Mucosa of gallbladder (tissue), 1 donor: ENCODE measurements at regions not wholly inside any gene's neighbourhood (a gene's known extent, or its start where the extent isn't known, plus 50 kb on each side); places are given as distances from the start of the nearest gene placed in this dataset.
A peak's percentile ranks its signal among the peaks of the same experiment; 100 is the strongest.
"Not testable (repeated sequence)": the region's sequence is repeated elsewhere in the genome, so short reads cannot be mapped to it uniquely, and the experiment has no call there.

Experiments
- DNase-seq: peaks from one replicate; pipeline ENCODE4 v3.0.0-alpha.2; 2020; ENCODE audit warnings: low spot score
- donor health status: DM: no; HTN: no; CAD: no.

GRCh38 chr4:23097251-23097650, 404.5 kb downstream of the GBA3 start:
- no peak for DNase-seq

GRCh38 chr4:23091711-23092110, 399.0 kb downstream of the GBA3 start:
- DNase-seq, result no peak

- DNase-seq, result no peak
These were observed 392.5 kb downstream of the GBA3 start for GRCh38 chr4:23085249-23085568.

- DNase-seq, result no peak
These were observed 392.0 kb downstream of the GBA3 start for GRCh38 chr4:23084559-23085248.

GRCh38 chr4:23083391-23083790, 390.7 kb downstream of the GBA3 start:
- DNase-seq, result no peak

GRCh38 chr4:23080171-23080570, 387.4 kb downstream of the GBA3 start:
- DNase-seq, result not testable (repeated sequence)

- DNase-seq, result no peak
These were observed 378.3 kb downstream of the GBA3 start for GRCh38 chr4:23070848-23071570.

- no peak for DNase-seq
These were observed 376.0 kb downstream of the GBA3 start for GRCh38 chr4:23068756-23069155.

GRCh38 chr4:23068287-23068686, 375.6 kb downstream of the GBA3 start:
- DNase-seq, result no peak

GRCh38 chr4:23062188-23062587, 369.5 kb downstream of the GBA3 start:
- DNase-seq, result no peak

GRCh38 chr4:23061431-23061830, 368.7 kb downstream of the GBA3 start:
- DNase-seq, result no peak

- peak; percentile 16 for DNase-seq
These were observed 368.0 kb downstream of the GBA3 start for GRCh38 chr4:23060776-23061175.

GRCh38 chr4:23058165-23058776, 365.5 kb downstream of the GBA3 start:
- no peak for DNase-seq

- DNase-seq, result no peak
These were observed 348.8 kb downstream of the GBA3 start for GRCh38 chr4:23041501-23041900.

- DNase-seq, result no peak
These were observed 347.8 kb downstream of the GBA3 start for GRCh38 chr4:23040539-23040938.

- no peak for DNase-seq
These were observed 347.1 kb downstream of the GBA3 start for GRCh38 chr4:23039818-23040217.

GRCh38 chr4:23038626-23039491, 346.1 kb downstream of the GBA3 start:
- no peak for DNase-seq

- DNase-seq, result no peak
These were observed 344.3 kb downstream of the GBA3 start for GRCh38 chr4:23036921-23037495.

- no peak for DNase-seq
These were observed 343.8 kb downstream of the GBA3 start for GRCh38 chr4:23036503-23036902.

- DNase-seq, result no peak
These were observed 342.9 kb downstream of the GBA3 start for GRCh38 chr4:23035521-23036056.

- no peak for DNase-seq
These were observed 342.0 kb downstream of the GBA3 start for GRCh38 chr4:23034731-23035130.

GRCh38 chr4:23033796-23034195, 341.1 kb downstream of the GBA3 start:
- no peak for DNase-seq
